A673 (cell line): ENCODE measurements at regions not wholly inside any gene's neighbourhood (a gene's known extent, or its start where the extent isn't known, plus 50 kb on each side); places are given as distances from the start of the nearest gene placed in this dataset.

Experiments
- BruUV-seq: library from RNA; stranded (reverse); fragments of 400-500 nt; replicated peaks from 2 replicates; lab custom pipeline; 2021; lab: Mats Ljungman, UMichigan
- CTCF ChIA-PET: fragments of 300-600 bp; sonication (Branson Sonifier 250); formaldehyde crosslinking; loops from one replicate; lab custom pipeline; 2022; ENCODE audit warnings: antibody characterized with exemption; lab: Charles Lee
- POLR2A ChIA-PET: fragments of 300-600 bp; sonication (Branson Sonifier 250); formaldehyde crosslinking; loops from one replicate; lab custom pipeline; 2022; ENCODE audit warnings: antibody characterized with exemption; ENCODE audit not compliant: low non-redundant PET; lab: Charles Lee
- DNase-seq: peaks from one replicate; pipeline ENCODE4 v3.0.0-alpha.2; 2015; ENCODE audit warnings: low spot score
- H3K27ac ChIP-seq: fragments of 200-600 bp; sonication (generic); 2 replicates; pipeline ENCODE4 v1.5.1; 2016; ENCODE audit warnings: mixed run types, low read depth, mild to moderate bottlenecking, mixed read lengths, antibody characterized with exemption, low read length; ENCODE audit not compliant: poor library complexity, severe bottlenecking
- H3K27me3 ChIP-seq: fragments of 200-600 bp; sonication (generic); replicated peaks from 2 replicates; pipeline ENCODE4 v1.6.1; 2017; ENCODE audit warnings: mixed run types, low read depth, mild to moderate bottlenecking, mixed read lengths, antibody characterized with exemption, low read length; ENCODE audit not compliant: insufficient read depth, poor library complexity
- H3K36me3 ChIP-seq: fragments of 200-600 bp; sonication (generic); 2 replicates; pipeline ENCODE4 v1.6.1; 2016; ENCODE audit warnings: mixed run types, mild to moderate bottlenecking, mixed read lengths, antibody characterized with exemption, low read length; ENCODE audit not compliant: insufficient read depth, poor library complexity, severe bottlenecking
- H3K4me1 ChIP-seq: fragments of 200-600 bp; sonication (generic); 2 replicates; pipeline ENCODE4 v1.6.1; 2017; ENCODE audit warnings: mixed run types, mild to moderate bottlenecking, mixed read lengths, antibody characterized with exemption, low read length; ENCODE audit not compliant: insufficient read depth, poor library complexity, severe bottlenecking
- H3K4me3 ChIP-seq: fragments of 200-600 bp; sonication (generic); 2 replicates; pipeline ENCODE4 v1.5.1; 2016; ENCODE audit warnings: low read depth, mixed run types, mild to moderate bottlenecking, mixed read lengths, low read length; ENCODE audit not compliant: poor library complexity, severe bottlenecking
- H3K9me3 ChIP-seq: fragments of 200-600 bp; sonication (generic); 2 replicates; pipeline ENCODE4 v1.6.1; 2016; ENCODE audit warnings: mixed run types, low read depth, mild to moderate bottlenecking, mixed read lengths, antibody characterized with exemption, low read length; ENCODE audit not compliant: poor library complexity, severe bottlenecking
- EZH2 ChIP-seq: fragments of 200-600 bp; sonication (generic); IDR thresholded peaks from 2 replicates; pipeline ENCODE4 v1.6.1; 2017; ENCODE audit warnings: borderline replicate concordance, low read depth, mild to moderate bottlenecking, mixed read lengths, antibody characterized with exemption, low read length; ENCODE audit not compliant: poor library complexity, severe bottlenecking
- intact Hi-C: fragments of 100-400 bp; cut with micrococcal nuclease; formaldehyde crosslinking; loops from one replicate; pipeline ENCODE4 v1.10.0; 2022; ENCODE audit not compliant: unreplicated experiment
- TF ChIP-seq, protein P1 (sequence below): fragments of 300-800, 200-600 bp; sonication (generic); conservative IDR thresholded peaks from 2 replicates; pipeline ENCODE4 v1.5.1; 2017; ENCODE audit warnings: low read depth, mild to moderate bottlenecking, antibody characterized with exemption, low read length, moderate library complexity, mixed read lengths

- CTCF ChIA-PET: no interaction called here
- POLR2A ChIA-PET: no interaction called here
- TF ChIP-seq, protein P1, sequence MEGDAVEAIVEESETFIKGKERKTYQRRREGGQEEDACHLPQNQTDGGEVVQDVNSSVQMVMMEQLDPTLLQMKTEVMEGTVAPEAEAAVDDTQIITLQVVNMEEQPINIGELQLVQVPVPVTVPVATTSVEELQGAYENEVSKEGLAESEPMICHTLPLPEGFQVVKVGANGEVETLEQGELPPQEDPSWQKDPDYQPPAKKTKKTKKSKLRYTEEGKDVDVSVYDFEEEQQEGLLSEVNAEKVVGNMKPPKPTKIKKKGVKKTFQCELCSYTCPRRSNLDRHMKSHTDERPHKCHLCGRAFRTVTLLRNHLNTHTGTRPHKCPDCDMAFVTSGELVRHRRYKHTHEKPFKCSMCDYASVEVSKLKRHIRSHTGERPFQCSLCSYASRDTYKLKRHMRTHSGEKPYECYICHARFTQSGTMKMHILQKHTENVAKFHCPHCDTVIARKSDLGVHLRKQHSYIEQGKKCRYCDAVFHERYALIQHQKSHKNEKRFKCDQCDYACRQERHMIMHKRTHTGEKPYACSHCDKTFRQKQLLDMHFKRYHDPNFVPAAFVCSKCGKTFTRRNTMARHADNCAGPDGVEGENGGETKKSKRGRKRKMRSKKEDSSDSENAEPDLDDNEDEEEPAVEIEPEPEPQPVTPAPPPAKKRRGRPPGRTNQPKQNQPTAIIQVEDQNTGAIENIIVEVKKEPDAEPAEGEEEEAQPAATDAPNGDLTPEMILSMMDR: no peak
- no peak for TF ChIP-seq EZH2
- DNase-seq: no peak
- Histone ChIP-seq H3K27ac (no peak overlapping the region), H3K9me3 (no peaks in the 10 kb centered on the region), H3K4me3 (no peak overlapping the region), H3K27me3 (no peaks in the 10 kb centered on the region), H3K4me1 (no peaks in the 10 kb centered on the region), H3K36me3 (no peaks in the 10 kb centered on the region)
- no TSS peak for BruUV-seq
- intact Hi-C loops: no loop called here
These were observed 422.3 kb upstream of the ADAMTSL1 start for GRCh38 chr9:18051638-18052037.

- no peak overlapping the region for H3K27ac ChIP-seq
- TF ChIP-seq EZH2: no peak
- TF ChIP-seq, protein P1: no peak
- CTCF ChIA-PET: no interaction called here
- no peaks in the 10 kb centered on the region for H3K9me3 ChIP-seq
- H3K4me1 ChIP-seq: no peaks in the 10 kb centered on the region
- H3K27me3 ChIP-seq: no peaks in the 10 kb centered on the region
- no TSS peak for BruUV-seq
- H3K36me3 ChIP-seq: no peaks in the 10 kb centered on the region
- intact Hi-C loops: no loop called here
- POLR2A ChIA-PET: no interaction called here
- no peak overlapping the region for H3K4me3 ChIP-seq
- DNase-seq: no peak
These were observed 421.9 kb upstream of the ADAMTSL1 start for GRCh38 chr9:18052060-18052459.

GRCh38 chr9:18056269-18056992 is 417.5 kb upstream of the ADAMTSL1 start:
- BruUV-seq: no TSS peak
- ChIA-PET POLR2A (no interaction called here), CTCF (no interaction called here)
- Histone ChIP-seq H3K4me3 (no peak overlapping the region), H3K36me3 (no peaks in the 10 kb centered on the region), H3K27ac (no peak overlapping the region), H3K9me3 (no peaks in the 10 kb centered on the region), H3K27me3 (no peaks in the 10 kb centered on the region), H3K4me1 (no peaks in the 10 kb centered on the region)
- DNase-seq: no peak
- TF ChIP-seq EZH2: no peak
- TF ChIP-seq, protein P1: no peak
- intact Hi-C loops: no loop called here
